ENCODE measurements at regions not wholly inside any gene's neighbourhood (a gene's known extent, or its start where the extent isn't known, plus 50 kb on each side); places are given as distances from the start of the nearest gene placed in this dataset.
"Not testable (repeated sequence)": the region's sequence is repeated elsewhere in the genome, so short reads cannot be mapped to it uniquely, and the experiment has no call there.

DNA sequence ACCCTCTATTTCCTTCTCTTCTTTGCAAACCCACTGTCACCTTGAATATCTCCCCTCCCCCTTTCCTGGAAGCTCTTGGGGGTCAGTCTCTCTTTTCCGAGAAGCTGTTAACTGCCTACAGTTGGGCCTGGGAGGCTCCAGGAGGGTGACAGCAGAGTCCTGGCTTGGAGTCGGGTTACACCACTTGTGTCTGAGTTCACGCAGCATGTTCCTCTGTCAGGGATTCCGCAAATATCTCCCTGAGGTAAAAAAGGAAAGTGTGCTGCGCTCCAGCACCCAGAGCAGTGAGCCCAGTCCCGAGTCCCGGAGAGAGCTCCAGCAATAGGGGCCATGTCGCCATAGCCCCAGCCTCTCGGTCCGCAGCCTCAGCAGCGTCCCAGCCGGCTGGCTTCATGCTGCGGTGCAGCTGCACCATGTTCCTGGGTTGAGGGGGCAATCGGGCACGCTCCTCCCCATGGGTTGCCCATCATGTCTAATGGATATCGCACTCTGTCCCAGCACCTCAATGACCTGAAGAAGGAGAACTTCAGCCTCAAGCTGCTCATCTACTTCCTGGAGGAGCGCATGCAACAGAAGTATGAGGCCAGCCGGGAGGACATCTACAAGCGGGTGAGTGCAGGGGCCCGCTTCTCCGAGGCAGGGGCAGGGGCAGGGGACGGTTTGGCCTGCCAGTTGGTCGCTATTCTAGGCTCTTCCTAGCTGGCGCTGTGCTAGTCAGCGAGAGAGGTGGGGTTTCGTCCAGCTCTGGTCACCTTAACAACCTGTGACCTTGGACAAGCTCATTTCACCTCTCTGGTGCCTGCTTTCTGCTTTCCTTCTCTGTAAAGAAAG lies 101.3 kb upstream of the SEC22B start:
- not testable (repeated sequence) for TF ChIP-seq CTCF, POLR2A (IDR thresholded peaks at IDR 0.05)
